ENCODE measurements at regions not wholly inside any gene's neighbourhood (a gene's known extent, or its start where the extent isn't known, plus 50 kb on each side); places are given as distances from the start of the nearest gene placed in this dataset.

DNA sequence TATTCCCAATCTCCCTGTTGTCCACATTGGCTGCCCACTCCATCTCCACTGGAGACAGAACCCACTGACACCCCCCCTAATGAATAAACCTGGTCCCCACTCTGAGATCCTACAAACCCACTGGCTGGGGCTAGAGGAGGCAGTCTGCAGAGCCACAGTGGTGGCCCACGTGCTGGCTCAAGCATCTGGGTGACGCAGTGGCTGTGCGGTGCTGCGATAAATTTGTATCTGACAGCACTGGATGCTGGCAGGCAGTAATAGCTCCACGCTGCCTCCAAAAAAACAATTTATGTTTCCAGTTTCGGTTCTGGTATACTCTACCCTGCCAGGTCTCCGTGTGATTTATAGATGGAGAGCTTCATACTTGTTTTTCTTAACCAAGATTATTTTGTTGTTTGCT, 87.1 kb upstream of the SYNDIG1 start:
- TF ChIP-seq, protein P1, sequence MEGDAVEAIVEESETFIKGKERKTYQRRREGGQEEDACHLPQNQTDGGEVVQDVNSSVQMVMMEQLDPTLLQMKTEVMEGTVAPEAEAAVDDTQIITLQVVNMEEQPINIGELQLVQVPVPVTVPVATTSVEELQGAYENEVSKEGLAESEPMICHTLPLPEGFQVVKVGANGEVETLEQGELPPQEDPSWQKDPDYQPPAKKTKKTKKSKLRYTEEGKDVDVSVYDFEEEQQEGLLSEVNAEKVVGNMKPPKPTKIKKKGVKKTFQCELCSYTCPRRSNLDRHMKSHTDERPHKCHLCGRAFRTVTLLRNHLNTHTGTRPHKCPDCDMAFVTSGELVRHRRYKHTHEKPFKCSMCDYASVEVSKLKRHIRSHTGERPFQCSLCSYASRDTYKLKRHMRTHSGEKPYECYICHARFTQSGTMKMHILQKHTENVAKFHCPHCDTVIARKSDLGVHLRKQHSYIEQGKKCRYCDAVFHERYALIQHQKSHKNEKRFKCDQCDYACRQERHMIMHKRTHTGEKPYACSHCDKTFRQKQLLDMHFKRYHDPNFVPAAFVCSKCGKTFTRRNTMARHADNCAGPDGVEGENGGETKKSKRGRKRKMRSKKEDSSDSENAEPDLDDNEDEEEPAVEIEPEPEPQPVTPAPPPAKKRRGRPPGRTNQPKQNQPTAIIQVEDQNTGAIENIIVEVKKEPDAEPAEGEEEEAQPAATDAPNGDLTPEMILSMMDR (conservative IDR thresholded peaks at IDR 0.05; ENCODE audit: low read depth, low read length), result no peak
- no peak for TF ChIP-seq EZH2 (IDR thresholded peaks at IDR 0.05; ENCODE audit: borderline replicate concordance, low read depth, low read length, poor library complexity, severe bottlenecking)

Data from A673 (cell line).